Epithelial cell of esophagus (primary cell): ENCODE measurements at regions not wholly inside any gene's neighbourhood (a gene's known extent, or its start where the extent isn't known, plus 50 kb on each side); places are given as distances from the start of the nearest gene placed in this dataset.

Source experiments
- DNase-seq: peaks from one replicate; pipeline ENCODE4 v3.0.0; 2010; ENCODE audit warnings: low read depth
- H3K4me3 ChIP-seq: 2 replicates; pipeline ENCODE4 v1.5.1; 2011; ENCODE audit warnings: mild to moderate bottlenecking, low read length, control low read depth
- CTCF ChIP-seq: IDR thresholded peaks from 2 replicates; pipeline ENCODE4 v1.5.1; 2011; ENCODE audit warnings: low read depth, mild to moderate bottlenecking, low read length, control low read depth, inconsistent platforms; ENCODE audit not compliant: insufficient read depth; ENCODE audit errors: missing control alignments

GRCh38 chr2:137770166-137770565 lies 194.1 kb upstream of the HNMT start:
- H3K4me3 ChIP-seq: no peak overlapping the region
- no peak for DNase-seq
- TF ChIP-seq CTCF: no peak

GRCh38 chr2:137771064-137771463 lies 193.2 kb upstream of the HNMT start:
- TF ChIP-seq CTCF: no peak
- no peak for DNase-seq
- no peak overlapping the region for H3K4me3 ChIP-seq

- no peak for DNase-seq
- no peak for TF ChIP-seq CTCF
- no peak overlapping the region for H3K4me3 ChIP-seq
Measured at GRCh38 chr2:137772451-137772850, 191.8 kb upstream of the HNMT start.

- no peak overlapping the region for H3K4me3 ChIP-seq
- TF ChIP-seq CTCF: no peak
- DNase-seq: no peak
Measured at GRCh38 chr2:137775529-137775928, 188.7 kb upstream of the HNMT start.

GRCh38 chr2:137776697-137777096 lies 187.6 kb upstream of the HNMT start:
- H3K4me3 ChIP-seq: no peak overlapping the region
- no peak for TF ChIP-seq CTCF
- no peak for DNase-seq

- no peak for TF ChIP-seq CTCF
- no peak overlapping the region for H3K4me3 ChIP-seq
- DNase-seq: no peak
Measured at GRCh38 chr2:137797641-137798040, 166.6 kb upstream of the HNMT start.

- no peak for DNase-seq
- TF ChIP-seq CTCF: no peak
- H3K4me3 ChIP-seq: no peak overlapping the region
Measured at GRCh38 chr2:137799600-137799999, 164.7 kb upstream of the HNMT start.
